Liver (tissue), 8 donors: ENCODE measurements at regions not wholly inside any gene's neighbourhood (a gene's known extent, or its start where the extent isn't known, plus 50 kb on each side); places are given as distances from the start of the nearest gene placed in this dataset.

Experiments
- DNase-seq: peaks from one replicate; pipeline ENCODE4 v3.0.0-alpha.2; 2017; ENCODE audit warnings: low spot score
- H3K27ac ChIP-seq, 2 donors: one replicate each; pipeline ENCODE4 v1.7.0; 2013; ENCODE audit warnings: inconsistent platforms in 2 of 2, low read length in 2 of 2, control low read depth in 1 of 2, low read depth in 1 of 2, mild to moderate bottlenecking in 1 of 2
- H3K27me3 ChIP-seq, 4 donors: one replicate each; pipeline versions ENCODE4 v1.6.1 to v1.7.0; 2013; ENCODE audit warnings: low read length in 3 of 4, inconsistent platforms in 1 of 4, mild to moderate bottlenecking in 1 of 4, moderate library complexity in 1 of 4; ENCODE audit not compliant: control insufficient read depth in 4 of 4, insufficient read depth in 4 of 4
- H3K36me3 ChIP-seq, 4 donors: one replicate each; pipeline versions ENCODE4 v1.6.1 to v1.7.0; 2013; ENCODE audit warnings: low read length in 3 of 4, mild to moderate bottlenecking in 3 of 4, low read depth in 1 of 4, moderate library complexity in 1 of 4; ENCODE audit not compliant: control insufficient read depth in 4 of 4, insufficient read depth in 3 of 4
- H3K4me1 ChIP-seq, 4 donors: one replicate each; pipeline versions ENCODE4 v1.6.1 to v1.7.0; 2013; ENCODE audit warnings: low read length in 3 of 4, mild to moderate bottlenecking in 3 of 4, moderate library complexity in 1 of 4; ENCODE audit not compliant: control insufficient read depth in 4 of 4, insufficient read depth in 4 of 4
- H3K4me3 ChIP-seq, 3 donors: one replicate each; pipeline versions ENCODE4 v1.6.1 to v1.7.0; 2013; ENCODE audit warnings: low read length in 3 of 3, control low read depth in 1 of 3, low read depth in 1 of 3, mild to moderate bottlenecking in 1 of 3
- H3K9ac ChIP-seq, 2 donors: one replicate each; pipeline ENCODE4 v1.7.0; 2013; ENCODE audit warnings: low read length in 2 of 2, mild to moderate bottlenecking in 2 of 2, moderate library complexity in 2 of 2, control low read depth in 1 of 2, low read depth in 1 of 2
- H3K9me3 ChIP-seq, 4 donors: one replicate each; pipeline versions ENCODE4 v1.6.1 to v1.7.0; 2013; ENCODE audit warnings: low read length in 3 of 4; ENCODE audit not compliant: control insufficient read depth in 4 of 4
- ATF3 ChIP-seq: IDR thresholded peaks from 2 replicates; pipeline ENCODE4 v1.6.1; 2016; ENCODE audit warnings: antibody characterized with exemption
- CTCF ChIP-seq: fragments of 150-350 bp; IDR thresholded peaks from 2 replicates; pipeline ENCODE4 v1.5.1; 2017; ENCODE audit warnings: improper control_type of control experiment, low read depth, low read length; ENCODE audit not compliant: missing input control
- EGR1 ChIP-seq, 2 donors: IDR thresholded peaks; 2 replicates each; pipeline ENCODE4 v1.6.1; 2016 to 2018; ENCODE audit warnings: antibody characterized with exemption in 2 of 2, low read depth in 2 of 2
- FOXA1 ChIP-seq: IDR thresholded peaks from 2 replicates; pipeline ENCODE4 v1.6.1; 2016; ENCODE audit warnings: antibody characterized with exemption
- FOXA2 ChIP-seq: IDR thresholded peaks from 2 replicates; pipeline ENCODE4 v1.6.1; 2016; ENCODE audit warnings: antibody characterized with exemption
- GABPA ChIP-seq, 2 donors: IDR thresholded peaks in 1 of 2; conservative IDR thresholded peaks in 1 of 2; 2 replicates each; pipeline ENCODE4 v1.6.1; 2016; ENCODE audit warnings: antibody characterized with exemption in 2 of 2, mild to moderate bottlenecking in 1 of 2, moderate library complexity in 1 of 2
- HNF4A ChIP-seq, 2 donors: conservative IDR thresholded peaks; 2 replicates each; pipeline ENCODE4 v1.6.1; 2016; ENCODE audit warnings: antibody characterized with exemption in 2 of 2, mild to moderate bottlenecking in 2 of 2
- HNF4G ChIP-seq: IDR thresholded peaks from 2 replicates; pipeline ENCODE4 v1.6.1; 2016; ENCODE audit warnings: antibody characterized with exemption
- JUND ChIP-seq, 2 donors: IDR thresholded peaks; 2 replicates each; pipeline ENCODE4 v1.6.1; 2016; ENCODE audit warnings: antibody characterized with exemption in 2 of 2
- MAX ChIP-seq: IDR thresholded peaks from 2 replicates; pipeline ENCODE4 v1.6.1; 2016; ENCODE audit warnings: antibody characterized with exemption
- NR2F2 ChIP-seq: IDR thresholded peaks from 2 replicates; pipeline ENCODE4 v1.6.1; 2016; ENCODE audit warnings: antibody characterized with exemption
- RAD21 ChIP-seq, 2 donors: IDR thresholded peaks; 2 replicates each; pipeline ENCODE4 v1.6.1; 2016; ENCODE audit warnings: antibody characterized with exemption in 2 of 2, mild to moderate bottlenecking in 2 of 2
- REST ChIP-seq: IDR thresholded peaks from 2 replicates; pipeline ENCODE4 v1.6.1; 2016; ENCODE audit warnings: antibody characterized with exemption, mild to moderate bottlenecking
- RXRA ChIP-seq, 2 donors: IDR thresholded peaks; 2 replicates each; pipeline ENCODE4 v1.6.1; 2017 to 2018; ENCODE audit warnings: antibody characterized with exemption in 2 of 2, mild to moderate bottlenecking in 1 of 2
- SP1 ChIP-seq: IDR thresholded peaks from 2 replicates; pipeline ENCODE4 v1.6.1; 2018; ENCODE audit warnings: antibody characterized with exemption, mild to moderate bottlenecking
- TAF1 ChIP-seq: conservative IDR thresholded peaks from 2 replicates; pipeline ENCODE4 v1.6.1; 2016; ENCODE audit warnings: antibody characterized with exemption, mild to moderate bottlenecking
- YY1 ChIP-seq: IDR thresholded peaks from 2 replicates; pipeline ENCODE4 v1.6.1; 2016; ENCODE audit warnings: antibody characterized with exemption, mild to moderate bottlenecking
- ZBTB33 ChIP-seq: IDR thresholded peaks from 2 replicates; pipeline ENCODE4 v1.6.1; 2016; ENCODE audit warnings: antibody characterized with exemption
- WGBS: extraction: QIAGEN DNeasy Blood & Tissue Kit; methylation state at CpG from one replicate; pipeline ENCODE4 v1.1.7; 2013; 5-methylcytosine and 5-hydroxymethylcytosine counted together
- donor health status: healthy.
- donor health status: healthy.
- donor health status: healthy.
- donor health status: healthy.
- donor health status: healthy.

GRCh38 chr1:90162216-90162615 is 167.3 kb downstream of the ZNF326 start:
- Histone ChIP-seq H3K9ac (no peak overlapping the region), H3K4me3 (no peak overlapping the region), H3K4me1 (no peaks in the 10 kb centered on the region), H3K27ac (no peak overlapping the region), H3K36me3 (no peaks in the 10 kb centered on the region), H3K27me3 (no peaks in the 10 kb centered on the region), H3K9me3 (no peaks in the 10 kb centered on the region)
- DNase-seq = no peak
- 83% methylated on average over 3 of the region's 3 CpGs for WGBS
- no peak for TF ChIP-seq HNF4A (conservative IDR thresholded peaks at IDR 0.05)
- TF ChIP-seq FOXA1 = no peak
- no peak for TF ChIP-seq EGR1 (IDR thresholded peaks at IDR 0.05; ENCODE audit: low read depth in 2 of 2)
- TF ChIP-seq GABPA (IDR thresholded peaks at IDR 0.05 in 1 of 2, conservative IDR thresholded peaks at IDR 0.05 in 1 of 2) = no peak
- TF ChIP-seq NR2F2 = no peak
- TF ChIP-seq SP1 = no peak
- no peak for TF ChIP-seq HNF4G

GRCh38 chr1:90161625-90162024 is 166.7 kb downstream of the ZNF326 start:
- Histone ChIP-seq H3K4me3 (no peak overlapping the region), H3K9ac (no peak overlapping the region), H3K4me1 (no peaks in the 10 kb centered on the region), H3K27me3 (no peaks in the 10 kb centered on the region), H3K27ac (no peak overlapping the region), H3K9me3 (no peaks in the 10 kb centered on the region), H3K36me3 (no peaks in the 10 kb centered on the region)
- TF ChIP-seq FOXA2 = no peak
- TF ChIP-seq HNF4G = no peak
- no peak for TF ChIP-seq EGR1 (IDR thresholded peaks at IDR 0.05; ENCODE audit: low read depth in 2 of 2)
- TF ChIP-seq RXRA (IDR thresholded peaks at IDR 0.05) = no peak
- TF ChIP-seq FOXA1 = no peak
- 94% methylated on average over 1 of the region's 1 CpG for WGBS
- no peak for DNase-seq

GRCh38 chr1:90155721-90156487 is 161.0 kb downstream of the ZNF326 start:
- peaks cover 0 to 3% (median 0%) of the 10 kb centered on the region in 4 donors for H3K4me1 ChIP-seq
- no peaks in the 10 kb centered on the region for H3K27me3 ChIP-seq
- no peak for TF ChIP-seq TAF1
- no peak for TF ChIP-seq SP1
- no peak for TF ChIP-seq ZBTB33
- TF ChIP-seq CTCF = no peak
- TF ChIP-seq HNF4G = no peak
- no peak for TF ChIP-seq GABPA (IDR thresholded peaks at IDR 0.05 in 1 of 2, conservative IDR thresholded peaks at IDR 0.05 in 1 of 2)
- TF ChIP-seq FOXA1 = no peak
- no peak for TF ChIP-seq ATF3
- TF ChIP-seq REST = no peak
- TF ChIP-seq RAD21 (IDR thresholded peaks at IDR 0.05) = no peak
- no peak for TF ChIP-seq EGR1 (IDR thresholded peaks at IDR 0.05; ENCODE audit: low read depth in 2 of 2)
- TF ChIP-seq FOXA2 = no peak
- no peak for TF ChIP-seq JUND (IDR thresholded peaks at IDR 0.05)
- no peak for TF ChIP-seq RXRA (IDR thresholded peaks at IDR 0.05)
- TF ChIP-seq NR2F2 = no peak
- TF ChIP-seq YY1 = no peak
- TF ChIP-seq MAX = no peak
- TF ChIP-seq HNF4A (conservative IDR thresholded peaks at IDR 0.05) = no peak
- no peak overlapping the region for H3K9ac ChIP-seq
- 87% methylated on average over 2 of the region's 2 CpGs for WGBS
- no peaks in the 10 kb centered on the region for H3K36me3 ChIP-seq
- H3K27ac ChIP-seq = no peak overlapping the region
- no peak overlapping the region for H3K4me3 ChIP-seq
- no peaks in the 10 kb centered on the region for H3K9me3 ChIP-seq
- DNase-seq = no peak
